ENCODE measurements at regions not wholly inside any gene's neighbourhood (a gene's known extent, or its start where the extent isn't known, plus 50 kb on each side); places are given as distances from the start of the nearest gene placed in this dataset.

DNA sequence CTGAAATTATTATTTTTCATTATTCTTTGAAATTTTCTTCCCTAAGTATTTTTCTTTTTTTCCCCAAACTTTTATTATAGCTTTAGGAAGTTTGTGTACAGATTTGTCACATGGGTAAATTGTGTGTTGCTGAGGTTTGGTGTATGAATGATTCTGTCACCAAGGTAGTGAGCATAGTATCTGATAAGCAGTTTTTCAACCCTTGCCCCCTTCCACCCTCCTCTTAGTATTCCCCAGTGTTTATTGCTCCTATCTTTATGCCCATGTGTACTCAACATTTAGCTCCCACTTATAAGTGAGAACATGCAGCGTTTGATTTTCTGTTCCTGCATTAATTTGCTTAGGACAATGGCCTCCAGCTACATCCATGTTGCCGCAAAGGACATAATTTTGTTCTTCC, 103.9 kb upstream of the MAGEB2 start:
- TF ChIP-seq EZH2 (IDR thresholded peaks at IDR 0.05) (no peak), POLR2AphosphoS5 (IDR thresholded peaks at IDR 0.05; ENCODE audit: borderline replicate concordance, low read depth, low read length) (no peak), FOXP2 (optimal IDR thresholded peaks at IDR 0.05; ENCODE audit: control extremely low read depth, extremely low read length, insufficient read depth) (no peak)

All from SK-N-MC (cell line).